Brain pericyte (primary cell): ENCODE measurements at regions not wholly inside any gene's neighbourhood (a gene's known extent, or its start where the extent isn't known, plus 50 kb on each side); places are given as distances from the start of the nearest gene placed in this dataset.
"Not testable (repeated sequence)": the region's sequence is repeated elsewhere in the genome, so short reads cannot be mapped to it uniquely, and the experiment has no call there.

Experiments
- DNase-seq: peaks from one replicate; pipeline ENCODE4 v3.0.0-alpha.2; 2012; ENCODE audit warnings: low read depth, low spot score

- no peak for DNase-seq
Measured at GRCh38 chr2:39998617-39999016, 219.6 kb upstream of the THUMPD2 start.

GRCh38 chr2:39996653-39997080, 217.6 kb upstream of the THUMPD2 start:
- no peak for DNase-seq

GRCh38 chr2:39995005-39995737, 216.1 kb upstream of the THUMPD2 start:
- DNase-seq = no peak

- no peak for DNase-seq
Measured at GRCh38 chr2:39994151-39994550, 215.1 kb upstream of the THUMPD2 start.

GRCh38 chr2:39991298-39991697, 212.2 kb upstream of the THUMPD2 start:
- no peak for DNase-seq

GRCh38 chr2:39990335-39990900, 211.4 kb upstream of the THUMPD2 start:
- no peak for DNase-seq

GRCh38 chr2:39989888-39990287, 210.8 kb upstream of the THUMPD2 start:
- no peak for DNase-seq

- no peak for DNase-seq
Measured at GRCh38 chr2:39981883-39982311, 202.8 kb upstream of the THUMPD2 start.

GRCh38 chr2:39975476-39976020, 196.5 kb upstream of the THUMPD2 start:
- DNase-seq = no peak

GRCh38 chr2:39968037-39968436, 189.0 kb upstream of the THUMPD2 start:
- no peak for DNase-seq

GRCh38 chr2:39960681-39961080, 181.6 kb upstream of the THUMPD2 start:
- DNase-seq = not testable (repeated sequence)

- DNase-seq = no peak
Measured at GRCh38 chr2:39954346-39954745, 175.3 kb upstream of the THUMPD2 start.

- no peak for DNase-seq
Measured at GRCh38 chr2:39949131-39949530, 170.1 kb upstream of the THUMPD2 start.

GRCh38 chr2:39948016-39948719, 169.1 kb upstream of the THUMPD2 start:
- DNase-seq = no peak

- no peak for DNase-seq
Measured at GRCh38 chr2:39947294-39948015, 168.4 kb upstream of the THUMPD2 start.

GRCh38 chr2:39942950-39943349, 163.9 kb upstream of the THUMPD2 start:
- DNase-seq = no peak

- no peak for DNase-seq
Measured at GRCh38 chr2:39938035-39938835, 159.2 kb upstream of the THUMPD2 start.

- no peak for DNase-seq
Measured at GRCh38 chr2:39937621-39938020, 158.6 kb upstream of the THUMPD2 start.

GRCh38 chr2:39934851-39935250, 155.8 kb upstream of the THUMPD2 start:
- DNase-seq = no peak

GRCh38 chr2:39933196-39933595, 154.1 kb upstream of the THUMPD2 start:
- DNase-seq = no peak

- DNase-seq = no peak
Measured at GRCh38 chr2:39932198-39932597, 153.1 kb upstream of the THUMPD2 start.
